ENCODE measurements at regions not wholly inside any gene's neighbourhood (a gene's known extent, or its start where the extent isn't known, plus 50 kb on each side); places are given as distances from the start of the nearest gene placed in this dataset.

- intact Hi-C loops (cut with DNase I): no loop called here
- H3K27ac ChIP-seq: no peak overlapping the region
- no peaks in the 10 kb centered on the region for H3K27me3 ChIP-seq
- TF ChIP-seq POLR2A (IDR thresholded peaks at IDR 0.05) (no peak), CTCF (IDR thresholded peaks at IDR 0.05) (no peak)
- H3K36me3 ChIP-seq: no peaks in the 10 kb centered on the region
- DNase-seq: no peak
- H3K9me3 ChIP-seq: no peaks in the 10 kb centered on the region
- H3K4me3 ChIP-seq: no peak overlapping the region
- no peaks in the 10 kb centered on the region for H3K4me1 ChIP-seq
- 65 to 70% methylated on average over 1 of the region's 1 CpG for WGBS, 2 donors
Observed at GRCh38 chr13:72590091-72590740, 137.2 kb downstream of the MZT1 start.

GRCh38 chr13:72586518-72586917, 140.9 kb downstream of the MZT1 start:
- DNase-seq: no peak
- intact Hi-C loops (cut with DNase I): no loop called here
- no peak for TF ChIP-seq POLR2A (IDR thresholded peaks at IDR 0.05)
- TF ChIP-seq CTCF (IDR thresholded peaks at IDR 0.05): no peak

GRCh38 chr13:72585254-72585653, 142.2 kb downstream of the MZT1 start:
- intact Hi-C loops (cut with DNase I): no loop called here
- H3K4me1 ChIP-seq: no peaks in the 10 kb centered on the region
- DNase-seq: no peak
- TF ChIP-seq CTCF (IDR thresholded peaks at IDR 0.05) (no peak), POLR2A (IDR thresholded peaks at IDR 0.05) (no peak)
- WGBS, 2 donors: 51 to 67% methylated on average over 2 of the region's 2 CpGs
- no peak overlapping the region for H3K27ac ChIP-seq
- H3K36me3 ChIP-seq: no peaks in the 10 kb centered on the region
- no peaks in the 10 kb centered on the region for H3K27me3 ChIP-seq
- no peaks in the 10 kb centered on the region for H3K9me3 ChIP-seq
- no peak overlapping the region for H3K4me3 ChIP-seq

More at GRCh38 chr13:72586518-72586917, 140.9 kb downstream of the MZT1 start:
- 31 to 37% methylated on average over 3 of the region's 3 CpGs for WGBS, 2 donors
- no peaks in the 10 kb centered on the region for H3K36me3 ChIP-seq
- H3K4me1 ChIP-seq: no peaks in the 10 kb centered on the region
- no peak overlapping the region for H3K4me3 ChIP-seq
- H3K9me3 ChIP-seq: no peaks in the 10 kb centered on the region
- H3K27ac ChIP-seq: no peak overlapping the region
- no peaks in the 10 kb centered on the region for H3K27me3 ChIP-seq

- no peak overlapping the region for H3K27ac ChIP-seq
- no peak for DNase-seq
- H3K36me3 ChIP-seq: no peaks in the 10 kb centered on the region
- no peaks in the 10 kb centered on the region for H3K27me3 ChIP-seq
- intact Hi-C loops (cut with DNase I): no loop called here
- H3K9me3 ChIP-seq: no peaks in the 10 kb centered on the region
- no peaks in the 10 kb centered on the region for H3K4me1 ChIP-seq
- H3K4me3 ChIP-seq: no peak overlapping the region
- no peak for TF ChIP-seq POLR2A (IDR thresholded peaks at IDR 0.05)
- no peak for TF ChIP-seq CTCF (IDR thresholded peaks at IDR 0.05)
- WGBS, 2 donors: 48 to 50% methylated on average over 2 of the region's 2 CpGs
Observed at GRCh38 chr13:72571191-72571590, 156.2 kb downstream of the MZT1 start.

GRCh38 chr13:72570019-72570418, 157.4 kb downstream of the MZT1 start:
- 37 to 48% methylated on average over 4 of the region's 4 CpGs for WGBS, 2 donors
- no peak for DNase-seq
- H3K27ac ChIP-seq: no peak overlapping the region

More at GRCh38 chr13:72570019-72570418, 157.4 kb downstream of the MZT1 start:
- H3K36me3 ChIP-seq: no peaks in the 10 kb centered on the region
- no peak overlapping the region for H3K4me3 ChIP-seq
- TF ChIP-seq POLR2A (IDR thresholded peaks at IDR 0.05) (no peak), CTCF (IDR thresholded peaks at IDR 0.05) (no peak)
- H3K27me3 ChIP-seq: no peaks in the 10 kb centered on the region
- no peaks in the 10 kb centered on the region for H3K4me1 ChIP-seq
- no peaks in the 10 kb centered on the region for H3K9me3 ChIP-seq
- intact Hi-C loops (cut with DNase I): no loop called here

Measured in esophagus squamous epithelium (tissue), 5 donors.